ENCODE measurements at regions not wholly inside any gene's neighbourhood (a gene's known extent, or its start where the extent isn't known, plus 50 kb on each side); places are given as distances from the start of the nearest gene placed in this dataset.

DNA sequence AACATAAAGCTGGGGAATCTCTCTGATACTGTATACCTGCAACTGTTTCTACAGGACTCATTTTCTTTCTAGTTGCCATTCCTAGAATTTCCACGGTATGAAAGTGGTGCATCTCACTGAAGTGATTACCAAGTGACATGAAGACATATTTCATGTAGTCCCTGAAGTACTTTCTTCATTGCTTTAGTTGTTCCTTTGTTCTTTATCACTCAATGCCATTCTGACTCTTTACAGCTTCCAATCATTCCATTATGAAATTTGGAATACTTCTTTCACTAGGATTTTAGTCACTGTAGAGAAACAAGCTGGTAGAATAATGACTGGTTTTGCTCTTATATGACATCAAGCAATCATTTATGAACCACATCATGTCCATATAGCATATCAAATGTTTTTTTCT lies 645.1 kb downstream of the CDH18 start:
- no peaks in the 10 kb centered on the region for H3K36me3 ChIP-seq (ENCODE audit: control insufficient read depth, insufficient read depth, low read length)
- DNase-seq: no peak
- H3K27me3 ChIP-seq (ENCODE audit: control insufficient read depth, insufficient read depth, low read length): no peaks in the 10 kb centered on the region
- H3K4me1 ChIP-seq (ENCODE audit: control insufficient read depth, insufficient read depth, low read length): no peaks in the 10 kb centered on the region
- peaks cover 2% of the 10 kb centered on the region for H3K9me3 ChIP-seq (ENCODE audit: control insufficient read depth, low read depth, low read length)
- H3K27ac ChIP-seq (ENCODE audit: low read length): no peak overlapping the region
- no peak overlapping the region for H3K4me3 ChIP-seq (ENCODE audit: low read length)
- no CpG with 5 or more reads among the region's 1 CpG for WGBS (ENCODE audit: insufficient coverage, low lambda C conversion rate)

DNA sequence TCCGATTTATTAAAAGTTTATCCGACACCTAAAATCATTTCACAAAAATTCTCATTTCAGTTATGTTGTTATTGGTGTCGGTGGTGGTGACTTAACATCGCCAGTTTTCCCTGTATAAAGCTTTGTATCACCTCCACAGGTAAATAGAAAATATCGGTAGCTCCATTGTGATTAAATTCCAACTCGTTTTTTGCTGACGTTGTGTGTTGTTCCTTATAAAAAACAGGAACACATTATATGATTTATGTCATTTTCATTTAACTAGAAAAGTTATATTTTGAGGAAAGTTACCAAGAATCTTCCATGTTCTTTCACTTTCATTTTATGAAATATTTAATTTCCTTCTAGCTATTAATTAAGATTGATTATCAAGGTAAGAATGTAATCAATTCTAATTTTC lies 635.9 kb downstream of the CDH18 start:
- no peak for DNase-seq
- Histone ChIP-seq H3K27ac (ENCODE audit: low read length) (no peak overlapping the region), H3K9me3 (ENCODE audit: control insufficient read depth, low read depth, low read length) (no peaks in the 10 kb centered on the region), H3K4me1 (ENCODE audit: control insufficient read depth, insufficient read depth, low read length) (no peaks in the 10 kb centered on the region), H3K36me3 (ENCODE audit: control insufficient read depth, insufficient read depth, low read length) (no peaks in the 10 kb centered on the region), H3K4me3 (ENCODE audit: low read length) (no peak overlapping the region), H3K27me3 (ENCODE audit: control insufficient read depth, insufficient read depth, low read length) (no peaks in the 10 kb centered on the region)
- WGBS (ENCODE audit: insufficient coverage, low lambda C conversion rate): 96% methylated on average over 2 of the region's 7 CpGs

DNA sequence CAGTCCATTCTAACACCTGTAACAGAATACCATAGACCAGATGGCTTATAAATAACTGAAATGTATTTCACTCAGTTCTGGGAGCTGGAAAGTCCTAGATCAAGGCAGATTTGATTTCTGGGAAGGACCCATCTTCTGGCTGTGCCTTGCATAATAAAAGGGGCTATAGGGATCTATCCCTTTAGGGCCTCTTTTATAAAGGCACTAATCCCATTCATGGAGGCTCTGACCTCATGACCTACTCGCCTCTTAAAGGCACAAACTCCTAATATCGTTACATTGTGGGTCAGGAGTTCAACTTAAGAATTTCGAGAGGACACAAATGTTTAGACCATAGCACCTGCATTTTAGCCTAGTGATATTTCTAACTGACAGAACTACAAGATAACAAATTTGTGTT lies 619.0 kb downstream of the CDH18 start:
- no peaks in the 10 kb centered on the region for H3K4me1 ChIP-seq (ENCODE audit: control insufficient read depth, insufficient read depth, low read length)
- H3K27me3 ChIP-seq (ENCODE audit: control insufficient read depth, insufficient read depth, low read length): no peaks in the 10 kb centered on the region
- no peak overlapping the region for H3K4me3 ChIP-seq (ENCODE audit: low read length)
- H3K36me3 ChIP-seq (ENCODE audit: control insufficient read depth, insufficient read depth, low read length): no peaks in the 10 kb centered on the region
- no peak for DNase-seq
- 83% methylated on average over 2 of the region's 3 CpGs for WGBS (ENCODE audit: insufficient coverage, low lambda C conversion rate)
- no peaks in the 10 kb centered on the region for H3K9me3 ChIP-seq (ENCODE audit: control insufficient read depth, low read depth, low read length)
- no peak overlapping the region for H3K27ac ChIP-seq (ENCODE audit: low read length)

DNA sequence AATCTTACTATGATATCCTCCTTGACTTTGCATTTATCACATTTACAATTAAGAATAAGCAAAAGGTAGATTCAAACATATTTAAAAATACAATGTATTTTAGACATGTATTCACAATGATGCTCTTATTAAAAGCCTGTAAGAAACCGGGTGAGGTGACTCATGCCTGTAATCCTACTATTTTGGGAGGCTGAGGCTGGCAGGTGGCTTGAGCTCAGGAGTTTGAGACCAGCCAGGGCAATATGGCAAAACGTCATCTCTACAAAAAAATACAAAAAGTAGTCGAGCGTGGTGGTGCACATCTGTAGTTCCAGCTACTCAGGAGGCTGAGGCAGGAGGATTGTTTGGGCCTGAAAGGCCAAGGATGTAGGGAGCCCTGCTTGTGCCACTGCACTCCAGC lies 618.4 kb downstream of the CDH18 start:
- WGBS (ENCODE audit: insufficient coverage, low lambda C conversion rate): no CpG with 5 or more reads among the region's 4 CpGs
- Histone ChIP-seq H3K27me3 (ENCODE audit: control insufficient read depth, insufficient read depth, low read length) (no peaks in the 10 kb centered on the region), H3K36me3 (ENCODE audit: control insufficient read depth, insufficient read depth, low read length) (no peaks in the 10 kb centered on the region), H3K27ac (ENCODE audit: low read length) (no peak overlapping the region), H3K4me1 (ENCODE audit: control insufficient read depth, insufficient read depth, low read length) (no peaks in the 10 kb centered on the region), H3K4me3 (ENCODE audit: low read length) (no peak overlapping the region), H3K9me3 (ENCODE audit: control insufficient read depth, low read depth, low read length) (no peaks in the 10 kb centered on the region)
- no peak for DNase-seq

DNA sequence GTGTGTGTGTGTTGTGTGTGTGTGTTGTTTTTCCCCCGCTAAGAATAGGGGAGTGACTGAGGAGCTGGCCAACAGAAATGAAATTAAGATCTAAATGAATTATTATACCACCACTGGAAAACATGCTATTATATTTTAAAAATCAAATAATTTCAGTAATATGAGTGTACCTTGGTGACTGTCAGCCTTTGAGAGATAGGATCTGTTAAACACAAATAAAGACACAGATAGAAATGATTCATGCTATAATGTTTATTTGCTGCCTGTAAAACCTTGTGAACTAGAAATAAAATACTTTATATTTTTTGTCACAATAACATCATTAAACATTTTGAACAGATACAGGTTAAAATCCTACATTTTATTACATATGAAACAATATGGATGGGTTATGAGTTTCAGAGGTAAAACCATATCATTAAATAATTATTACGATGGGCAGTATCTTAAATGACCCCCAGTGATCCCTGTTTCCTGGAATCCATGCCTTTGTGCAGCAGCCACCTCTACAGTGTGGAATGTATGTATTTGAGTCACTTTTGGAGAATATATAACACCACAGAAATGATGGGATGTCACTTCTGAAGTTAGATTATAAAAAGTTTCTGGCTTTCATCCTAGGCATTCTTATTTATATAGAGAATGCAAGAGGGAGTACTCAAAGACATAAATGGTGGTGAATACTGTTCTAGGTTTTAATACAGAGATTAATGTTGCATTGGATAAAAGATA lies 617.2 kb downstream of the CDH18 start:
- Histone ChIP-seq H3K4me3 (ENCODE audit: low read length) (no peak overlapping the region), H3K36me3 (ENCODE audit: control insufficient read depth, insufficient read depth, low read length) (no peaks in the 10 kb centered on the region), H3K27ac (ENCODE audit: low read length) (no peak overlapping the region), H3K9me3 (ENCODE audit: control insufficient read depth, low read depth, low read length) (no peaks in the 10 kb centered on the region), H3K4me1 (ENCODE audit: control insufficient read depth, insufficient read depth, low read length) (no peaks in the 10 kb centered on the region), H3K27me3 (ENCODE audit: control insufficient read depth, insufficient read depth, low read length) (no peaks in the 10 kb centered on the region)
- WGBS (ENCODE audit: insufficient coverage, low lambda C conversion rate): no CpG with 5 or more reads among the region's 2 CpGs
- no peak for DNase-seq

DNA sequence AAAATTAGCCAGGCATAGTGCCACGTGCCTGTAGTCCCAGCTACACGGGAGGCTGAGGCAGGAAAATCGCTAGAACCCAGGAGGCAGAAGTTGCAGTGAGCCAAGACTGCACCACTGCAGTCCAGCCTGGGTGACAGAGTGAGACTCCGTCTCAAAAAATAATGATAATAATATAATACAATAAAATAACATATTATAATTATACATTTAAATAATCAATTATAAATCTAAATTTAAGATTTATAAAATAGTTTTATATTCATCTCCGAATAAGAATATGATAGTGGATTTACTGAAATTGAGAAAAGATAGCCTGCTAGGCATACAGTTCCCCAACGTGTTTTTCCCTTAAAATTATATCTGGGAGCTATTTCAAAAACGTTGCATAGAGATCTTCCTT lies 599.6 kb downstream of the CDH18 start:
- 89% methylated on average over 3 of the region's 7 CpGs for WGBS (ENCODE audit: insufficient coverage, low lambda C conversion rate)
- DNase-seq: no peak
- Histone ChIP-seq H3K4me1 (ENCODE audit: control insufficient read depth, insufficient read depth, low read length) (no peaks in the 10 kb centered on the region), H3K9me3 (ENCODE audit: control insufficient read depth, low read depth, low read length) (no peaks in the 10 kb centered on the region), H3K36me3 (ENCODE audit: control insufficient read depth, insufficient read depth, low read length) (no peaks in the 10 kb centered on the region), H3K27ac (ENCODE audit: low read length) (no peak overlapping the region), H3K27me3 (ENCODE audit: control insufficient read depth, insufficient read depth, low read length) (no peaks in the 10 kb centered on the region), H3K4me3 (ENCODE audit: low read length) (no peak overlapping the region)

DNA sequence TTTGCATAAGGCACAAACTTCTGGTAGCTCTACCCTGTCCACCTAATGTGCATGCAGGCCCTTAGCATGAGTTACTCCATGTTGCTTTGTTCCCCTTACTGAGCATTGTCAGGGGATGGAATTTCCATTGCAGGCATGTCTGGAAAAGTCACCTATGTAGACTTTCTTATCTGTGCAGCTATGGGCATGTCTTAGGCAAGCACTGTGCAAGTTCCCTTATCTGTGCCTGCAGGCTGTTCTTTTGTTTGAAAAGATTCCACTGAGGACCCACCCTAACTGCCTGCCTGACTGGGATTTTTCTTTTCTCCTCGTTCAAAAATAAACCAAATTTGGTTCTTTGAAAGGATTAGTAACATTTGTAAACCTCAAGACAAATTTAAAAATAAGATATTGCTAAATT lies 587.0 kb downstream of the CDH18 start:
- no peaks in the 10 kb centered on the region for H3K36me3 ChIP-seq (ENCODE audit: control insufficient read depth, insufficient read depth, low read length)
- no peak for DNase-seq
- H3K27me3 ChIP-seq (ENCODE audit: control insufficient read depth, insufficient read depth, low read length): no peaks in the 10 kb centered on the region
- H3K4me3 ChIP-seq (ENCODE audit: low read length): no peak overlapping the region
- no peak overlapping the region for H3K27ac ChIP-seq (ENCODE audit: low read length)
- WGBS (ENCODE audit: insufficient coverage, low lambda C conversion rate): 73% methylated on average over 1 of the region's 1 CpG
- no peaks in the 10 kb centered on the region for H3K4me1 ChIP-seq (ENCODE audit: control insufficient read depth, insufficient read depth, low read length)
- H3K9me3 ChIP-seq (ENCODE audit: control insufficient read depth, low read depth, low read length): no peaks in the 10 kb centered on the region

DNA sequence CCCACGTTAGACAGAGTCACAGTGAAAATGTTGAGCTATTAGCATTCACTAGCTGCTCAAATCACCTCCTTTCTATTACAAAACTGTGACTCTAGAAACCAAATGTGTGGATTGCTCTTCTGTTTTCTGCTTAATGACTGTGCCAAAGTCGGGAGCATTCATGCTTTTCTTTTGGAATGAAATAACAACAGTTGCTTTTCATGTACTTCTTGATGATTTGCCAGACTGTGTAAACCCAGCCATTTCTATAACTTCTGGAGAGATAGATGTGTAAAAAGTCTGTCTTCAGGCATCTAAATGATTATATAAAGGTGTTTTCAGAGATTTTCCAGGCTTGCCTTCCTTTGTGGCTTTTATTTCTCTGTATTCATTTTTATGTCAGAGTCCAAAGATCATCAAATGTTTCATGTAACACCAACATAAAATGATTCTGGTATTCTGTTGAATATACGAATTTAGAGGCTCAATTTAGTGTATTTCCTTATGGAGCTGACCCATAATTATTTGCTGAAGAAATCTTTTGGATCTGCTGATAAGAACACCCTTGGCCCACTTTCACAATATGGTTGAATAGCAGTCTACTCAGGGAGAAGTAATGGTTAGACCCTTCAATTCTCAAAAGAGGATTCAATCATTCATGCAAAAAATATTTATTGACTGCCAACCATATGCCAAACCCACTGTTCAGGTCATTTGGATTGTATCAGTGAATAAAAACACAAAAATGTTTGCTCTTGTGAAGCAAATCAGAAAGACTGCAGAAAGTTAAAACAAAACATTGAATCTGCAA lies 581.2 kb downstream of the CDH18 start:
- no CpG with 5 or more reads among the region's 3 CpGs for WGBS (ENCODE audit: insufficient coverage, low lambda C conversion rate)
- H3K4me1 ChIP-seq (ENCODE audit: control insufficient read depth, insufficient read depth, low read length): no peaks in the 10 kb centered on the region
- no peak for DNase-seq
- no peak overlapping the region for H3K4me3 ChIP-seq (ENCODE audit: low read length)
- H3K27me3 ChIP-seq (ENCODE audit: control insufficient read depth, insufficient read depth, low read length): no peaks in the 10 kb centered on the region
- no peaks in the 10 kb centered on the region for H3K36me3 ChIP-seq (ENCODE audit: control insufficient read depth, insufficient read depth, low read length)
- no peak overlapping the region for H3K27ac ChIP-seq (ENCODE audit: low read length)
- no peaks in the 10 kb centered on the region for H3K9me3 ChIP-seq (ENCODE audit: control insufficient read depth, low read depth, low read length)

DNA sequence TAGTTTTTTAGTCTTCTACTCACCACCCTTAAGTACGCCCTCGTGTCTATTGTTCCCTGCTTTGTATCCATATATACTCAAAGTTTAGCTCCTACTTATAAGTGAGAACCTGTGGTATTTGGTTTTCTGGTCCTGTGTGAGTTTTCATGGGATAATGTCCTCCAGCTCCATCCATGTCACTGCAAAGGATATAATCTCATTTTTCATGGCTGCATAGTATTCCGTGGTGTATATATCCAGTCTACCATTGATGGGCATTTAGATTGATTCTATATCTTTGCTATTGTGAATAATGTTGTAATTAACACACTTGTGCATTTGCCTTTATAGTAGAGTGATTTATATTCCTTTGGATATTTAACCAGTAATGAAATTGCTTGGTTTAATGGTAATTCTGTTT lies 579.9 kb downstream of the CDH18 start:
- WGBS (ENCODE audit: insufficient coverage, low lambda C conversion rate): 67% methylated on average over 2 of the region's 3 CpGs
- no peak for DNase-seq
- H3K27me3 ChIP-seq (ENCODE audit: control insufficient read depth, insufficient read depth, low read length): no peaks in the 10 kb centered on the region
- no peaks in the 10 kb centered on the region for H3K4me1 ChIP-seq (ENCODE audit: control insufficient read depth, insufficient read depth, low read length)
- H3K4me3 ChIP-seq (ENCODE audit: low read length): no peak overlapping the region
- H3K9me3 ChIP-seq (ENCODE audit: control insufficient read depth, low read depth, low read length): no peaks in the 10 kb centered on the region
- H3K27ac ChIP-seq (ENCODE audit: low read length): no peak overlapping the region
- H3K36me3 ChIP-seq (ENCODE audit: control insufficient read depth, insufficient read depth, low read length): no peaks in the 10 kb centered on the region

DNA sequence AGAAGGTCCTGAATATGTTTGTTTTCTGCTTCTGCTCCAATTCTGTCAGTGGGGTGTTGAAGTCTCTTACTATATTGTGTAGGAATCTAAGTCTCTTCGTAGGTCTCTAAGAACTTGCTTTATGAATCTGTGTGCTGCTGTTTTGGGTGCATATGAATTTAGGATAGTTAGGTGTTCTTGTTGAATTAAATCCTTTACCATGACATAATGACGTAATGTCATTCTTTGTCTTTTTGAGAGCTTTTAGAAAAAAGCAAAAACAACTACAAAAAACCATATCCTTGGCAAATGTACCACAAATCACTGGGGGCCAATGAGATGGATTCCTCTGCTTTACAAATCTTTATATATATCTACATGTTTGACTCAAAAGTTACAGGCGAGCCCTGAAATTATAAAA lies 576.1 kb downstream of the CDH18 start:
- no peaks in the 10 kb centered on the region for H3K9me3 ChIP-seq (ENCODE audit: control insufficient read depth, low read depth, low read length)
- H3K4me1 ChIP-seq (ENCODE audit: control insufficient read depth, insufficient read depth, low read length): no peaks in the 10 kb centered on the region
- 100% methylated on average over 2 of the region's 3 CpGs for whole genome bisulfite sequencing (ENCODE audit: insufficient coverage, low lambda C conversion rate)
- DNase-seq: no peak
- no peak overlapping the region for H3K4me3 ChIP-seq (ENCODE audit: low read length)
- no peaks in the 10 kb centered on the region for H3K27me3 ChIP-seq (ENCODE audit: control insufficient read depth, insufficient read depth, low read length)
- no peak overlapping the region for H3K27ac ChIP-seq (ENCODE audit: low read length)
- no peaks in the 10 kb centered on the region for H3K36me3 ChIP-seq (ENCODE audit: control insufficient read depth, insufficient read depth, low read length)
